GM19240 (cell line): ENCODE measurements at regions not wholly inside any gene's neighbourhood (a gene's known extent, or its start where the extent isn't known, plus 50 kb on each side); places are given as distances from the start of the nearest gene placed in this dataset.
A peak's percentile ranks its signal among the peaks of the same experiment; 100 is the strongest.
"Not testable (repeated sequence)": the region's sequence is repeated elsewhere in the genome, so short reads cannot be mapped to it uniquely, and the experiment has no call there.

Experiments
- DNase-seq: peaks from one replicate; pipeline ENCODE4 v3.0.0; 2011; ENCODE audit warnings: low spot score; ENCODE audit not compliant: insufficient read length

DNA sequence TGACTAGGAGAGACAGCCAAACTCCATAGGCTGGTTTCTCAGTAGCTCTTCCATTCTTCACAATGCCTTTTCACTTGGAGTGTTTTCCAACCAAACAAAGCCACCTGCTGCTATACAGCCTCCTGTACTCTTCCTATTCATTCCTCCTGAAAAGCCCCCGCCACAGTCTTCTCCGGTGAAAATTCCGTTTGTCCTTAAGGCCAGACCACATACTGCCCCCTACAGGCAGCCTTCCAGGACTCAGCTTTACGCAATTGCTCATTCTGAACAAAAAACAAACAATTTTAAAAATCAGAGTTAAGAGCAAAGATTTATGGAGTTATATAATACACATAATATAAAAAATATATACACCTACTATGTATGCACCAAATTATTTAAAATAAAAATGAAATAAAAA is 611.5 kb downstream of the COL12A1 start:
- not testable (repeated sequence) for DNase-seq

DNA sequence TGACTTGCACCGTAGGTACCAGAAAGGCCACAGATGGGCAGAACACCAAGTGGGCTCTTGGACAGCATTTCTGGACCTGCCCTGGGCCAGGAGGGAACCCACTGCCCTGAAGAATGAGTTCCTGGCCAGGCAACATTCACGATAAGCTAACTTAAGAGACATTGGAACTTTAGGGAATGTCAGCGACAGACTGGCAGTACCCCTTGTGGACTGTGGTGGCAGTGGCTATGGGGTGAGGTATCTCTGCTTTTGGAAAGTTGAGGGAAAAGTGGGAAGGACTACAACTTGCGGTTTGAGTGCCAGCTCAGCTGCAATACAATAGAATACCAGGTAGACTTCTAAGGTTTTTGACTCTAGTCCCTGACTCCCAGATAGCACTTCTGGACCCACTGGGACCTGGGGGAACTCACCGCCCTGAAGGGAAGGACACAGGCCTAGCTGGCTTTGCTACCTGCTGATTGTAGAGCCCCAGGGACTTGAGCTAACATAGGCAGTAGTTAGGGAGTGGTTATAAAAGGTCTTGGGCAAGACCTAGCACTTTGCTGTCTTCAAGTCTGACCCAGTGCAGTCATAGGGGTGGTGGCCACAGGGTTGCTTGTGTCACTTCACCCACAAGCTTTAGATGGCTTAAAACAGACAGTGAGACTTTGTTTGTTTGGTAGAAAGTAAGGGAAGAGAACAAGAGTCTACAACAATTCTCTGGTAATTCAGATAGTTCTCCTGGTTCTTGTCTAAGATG is 617.6 kb downstream of the COL12A1 start:
- DNase-seq: no peak

GRCh38 chr6:74587386-74587785 is 618.5 kb downstream of the COL12A1 start:
- DNase-seq: no peak

DNA sequence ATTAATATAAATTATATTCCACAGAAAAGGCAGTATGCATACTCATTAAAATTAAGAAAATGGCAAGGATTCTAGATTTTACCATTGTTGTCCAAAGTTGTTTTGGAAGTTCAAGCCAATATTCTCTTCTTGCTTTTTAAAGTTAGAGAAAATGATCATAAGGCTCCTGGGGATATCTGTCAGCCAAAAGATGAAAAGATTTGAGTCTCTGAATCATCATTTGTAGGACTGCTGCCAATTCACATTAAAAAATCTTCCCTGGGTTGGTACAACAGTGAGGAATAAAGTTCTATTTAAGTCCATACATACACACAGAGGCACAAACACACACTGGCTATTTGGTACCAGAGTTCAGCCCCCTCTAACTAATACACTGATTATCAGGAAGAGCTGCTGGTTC is 620.1 kb downstream of the COL12A1 start:
- no peak for DNase-seq

DNA sequence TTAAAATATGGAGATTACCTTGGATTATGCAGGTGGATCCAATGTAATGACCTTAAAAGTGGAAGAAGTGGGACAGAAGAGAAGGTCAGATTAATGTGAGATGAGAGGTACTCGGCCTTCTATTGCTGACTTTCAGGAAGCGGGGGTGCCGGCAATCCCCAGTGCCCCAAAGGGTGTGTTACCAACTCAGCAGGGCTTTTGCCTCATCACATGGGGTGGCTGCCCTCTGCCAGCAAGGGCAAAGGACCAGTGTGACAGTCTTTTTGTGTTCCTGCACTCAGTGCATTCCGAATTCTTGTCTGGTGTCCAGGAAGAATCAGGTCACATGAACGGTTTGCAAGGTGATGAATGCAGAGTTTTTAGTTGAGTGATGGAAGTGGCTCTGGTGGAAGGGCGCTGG is 624.2 kb downstream of the COL12A1 start:
- DNase-seq: no peak

GRCh38 chr6:74579794-74580193 is 626.1 kb downstream of the COL12A1 start:
- DNase-seq: no peak

DNA sequence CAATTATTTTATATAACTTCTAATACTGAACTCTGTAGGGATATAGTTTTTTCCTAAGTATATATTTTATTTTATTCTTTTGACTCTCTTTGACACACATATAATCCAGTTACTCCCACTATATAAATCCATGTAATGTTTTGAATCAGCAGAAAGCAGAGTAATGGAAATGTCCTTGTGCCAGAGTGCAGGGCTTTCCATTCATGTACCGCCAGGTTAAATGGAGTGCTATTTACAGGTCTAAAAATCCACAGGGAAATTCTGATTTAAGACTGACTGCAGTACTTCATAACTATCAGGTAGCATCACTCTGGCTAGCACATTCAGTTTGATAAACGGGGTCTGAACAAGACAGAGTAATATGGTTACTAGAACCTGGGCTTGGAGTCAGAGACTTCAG is 626.8 kb downstream of the COL12A1 start:
- no peak for DNase-seq

GRCh38 chr6:74578339-74578738 is 627.5 kb downstream of the COL12A1 start:
- no peak for DNase-seq

- peak; percentile 6 for DNase-seq
Measured at GRCh38 chr6:74577619-74578018, 628.2 kb downstream of the COL12A1 start.

GRCh38 chr6:74574794-74575193 is 631.1 kb downstream of the COL12A1 start:
- DNase-seq: no peak

GRCh38 chr6:74573613-74574012 is 632.2 kb downstream of the COL12A1 start:
- DNase-seq: no peak

GRCh38 chr6:74570044-74570443 is 635.8 kb downstream of the COL12A1 start:
- no peak for DNase-seq

DNA sequence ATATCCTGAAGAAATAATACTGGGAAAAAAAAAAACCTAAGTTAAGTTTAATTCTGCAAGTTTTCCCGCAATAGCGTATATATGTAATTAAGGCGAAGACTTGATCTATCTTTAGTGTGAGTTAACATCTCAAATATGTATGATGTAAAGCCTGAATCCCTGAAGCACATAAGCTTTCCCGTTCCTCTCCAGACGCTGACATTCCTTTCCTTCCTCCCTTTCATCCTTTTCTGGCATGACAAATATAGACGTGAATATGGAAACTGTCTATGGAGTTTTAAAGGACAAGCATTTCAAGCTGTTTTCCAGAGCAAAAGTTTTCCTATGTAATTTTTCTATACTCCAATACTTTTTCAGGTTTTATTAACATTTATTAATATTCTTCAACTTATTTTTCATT is 637.0 kb downstream of the COL12A1 start:
- DNase-seq: no peak

- DNase-seq: not testable (repeated sequence)
Measured at GRCh38 chr6:74567923-74568290, 637.9 kb downstream of the COL12A1 start.

- no peak for DNase-seq
Measured at GRCh38 chr6:74567281-74567922, 638.5 kb downstream of the COL12A1 start.

DNA sequence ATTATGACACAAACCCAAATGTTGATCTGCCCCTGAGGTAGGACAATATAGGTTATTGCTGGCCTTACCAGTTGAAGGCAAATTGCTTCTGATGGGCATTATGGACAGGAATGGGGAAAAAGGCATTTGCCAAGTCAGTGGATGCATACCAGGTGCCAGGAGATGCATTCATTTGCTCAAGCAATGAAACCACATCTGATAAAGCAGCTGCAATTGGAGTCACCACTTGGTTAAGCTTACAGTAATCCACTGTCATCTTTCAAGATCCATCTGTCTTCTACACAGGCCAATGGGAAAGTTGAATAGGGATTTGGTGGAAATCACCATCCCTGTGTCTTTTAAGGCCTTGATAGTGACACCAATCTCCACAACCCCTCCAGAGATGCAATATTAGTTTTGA is 648.6 kb downstream of the COL12A1 start:
- no peak for DNase-seq

- DNase-seq: no peak
Measured at GRCh38 chr6:74554041-74554440, 651.8 kb downstream of the COL12A1 start.

DNA sequence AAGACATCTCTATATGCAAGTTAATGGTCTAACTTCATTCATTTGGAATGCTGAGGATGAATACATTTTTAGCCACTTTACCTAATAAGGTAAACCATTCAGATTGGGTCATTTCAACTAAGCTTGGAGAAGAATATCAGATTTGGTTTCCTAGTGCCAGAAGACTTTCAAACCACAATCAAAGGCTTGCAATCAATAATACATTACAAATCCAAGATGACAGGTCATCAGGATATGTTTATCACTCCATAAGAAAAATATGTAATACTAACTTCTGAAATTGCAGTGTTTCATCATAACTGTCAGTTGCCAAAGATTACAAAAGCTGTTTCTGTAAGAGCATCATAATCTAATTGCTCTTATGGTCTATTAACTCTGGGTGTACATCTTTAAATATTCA is 654.0 kb downstream of the COL12A1 start:
- no peak for DNase-seq

- DNase-seq: no peak
Measured at GRCh38 chr6:74550821-74551220, 655.0 kb downstream of the COL12A1 start.

DNA sequence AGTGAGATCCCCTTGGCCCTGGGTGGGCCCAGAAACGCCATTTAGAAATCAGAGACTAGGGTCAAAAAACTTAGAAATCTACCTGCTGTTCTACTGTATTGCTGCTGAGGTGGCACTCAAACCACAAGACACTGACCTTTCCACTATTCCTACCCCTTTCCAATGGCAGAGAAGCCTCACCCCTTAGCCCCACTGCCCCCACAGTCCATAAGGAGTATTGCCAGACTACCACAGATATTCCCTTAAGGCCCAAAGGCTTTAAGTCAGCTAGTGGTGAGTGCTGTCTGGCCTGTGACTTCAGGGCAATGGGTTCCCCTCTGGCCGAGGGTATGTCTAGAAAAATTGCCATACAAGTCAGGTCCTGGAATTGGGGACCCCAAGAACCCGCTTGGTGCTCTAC is 656.1 kb downstream of the COL12A1 start:
- DNase-seq: no peak

GRCh38 chr6:74534465-74535211 is 671.2 kb downstream of the COL12A1 start:
- no peak for DNase-seq

DNA sequence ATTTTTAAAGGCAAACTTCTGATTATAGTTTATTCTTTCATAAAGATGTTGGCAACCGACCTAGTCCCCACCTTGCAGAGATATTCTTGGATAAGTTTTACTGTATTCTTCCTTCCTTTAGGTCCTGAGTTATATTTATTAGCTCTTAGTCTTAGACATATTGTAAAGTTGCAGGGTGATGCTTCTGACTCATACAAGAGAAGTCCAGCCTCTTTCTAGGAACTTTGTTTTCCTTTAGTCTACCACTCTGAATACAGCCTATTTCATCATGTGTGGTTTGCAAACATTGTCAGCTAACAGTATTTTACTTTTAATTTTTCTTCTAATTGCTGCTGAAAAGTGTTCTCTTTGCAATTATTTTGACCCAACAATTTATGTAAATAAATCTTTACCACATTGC is 686.7 kb downstream of the COL12A1 start:
- no peak for DNase-seq

DNA sequence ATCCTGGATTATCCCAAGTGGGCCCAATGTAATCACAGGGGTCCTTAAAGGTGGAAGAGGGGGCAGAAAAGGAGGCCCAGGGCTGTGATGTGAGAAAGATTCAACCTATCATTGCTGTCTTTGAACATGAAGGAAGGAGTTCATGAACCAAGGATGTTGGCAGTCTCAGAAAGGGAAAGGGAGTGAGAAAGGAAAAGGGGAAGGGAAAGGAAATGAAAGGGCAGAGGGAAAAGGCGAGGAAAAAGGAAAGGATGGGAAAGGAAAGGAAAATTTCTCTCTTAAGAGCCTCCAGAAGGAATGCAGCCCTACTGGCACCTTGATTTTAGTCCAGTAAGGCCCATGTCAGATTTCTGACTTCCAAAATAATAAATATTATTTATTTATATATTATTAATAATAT is 687.8 kb downstream of the COL12A1 start:
- no peak for DNase-seq
